DMS153 treated with DMSO at 0.1 percent for 48 hours (cell line): ENCODE measurements at regions not wholly inside any gene's neighbourhood (a gene's known extent, or its start where the extent isn't known, plus 50 kb on each side); places are given as distances from the start of the nearest gene placed in this dataset.
"Not testable (repeated sequence)": the region's sequence is repeated elsewhere in the genome, so short reads cannot be mapped to it uniquely, and the experiment has no call there.

Experiments
- DNase-seq: peaks from one replicate; lab custom pipeline; 2025; ENCODE audit not compliant: unreplicated experiment; lab: John Stamatoyannopoulos, UW

GRCh38 chr10:90229486-90229885, 528.1 kb downstream of the KIF20B start:
- no peak for DNase-seq

- not testable (repeated sequence) for DNase-seq
These were observed 532.4 kb downstream of the KIF20B start for GRCh38 chr10:90233805-90234204.

GRCh38 chr10:90245623-90246022, 544.2 kb downstream of the KIF20B start:
- DNase-seq: no peak

GRCh38 chr10:90250784-90251183, 549.4 kb downstream of the KIF20B start:
- DNase-seq: not testable (repeated sequence)

- DNase-seq: no peak
These were observed 568.3 kb downstream of the KIF20B start for GRCh38 chr10:90269699-90270098.

- DNase-seq: no peak
These were observed 573.5 kb downstream of the KIF20B start for GRCh38 chr10:90274721-90275468.

- no peak for DNase-seq
These were observed 575.6 kb downstream of the KIF20B start for GRCh38 chr10:90276894-90277475.

GRCh38 chr10:90286406-90286805, 571.4 kb downstream of the HTR7 start:
- DNase-seq: no peak

- no peak for DNase-seq
These were observed 570.9 kb downstream of the HTR7 start for GRCh38 chr10:90286941-90287340.

- no peak for DNase-seq
These were observed 569.4 kb downstream of the HTR7 start for GRCh38 chr10:90288391-90288933.

GRCh38 chr10:90289037-90289436, 568.8 kb downstream of the HTR7 start:
- DNase-seq: no peak

- no peak for DNase-seq
These were observed 564.2 kb downstream of the HTR7 start for GRCh38 chr10:90293616-90294015.

GRCh38 chr10:90294821-90295540, 562.9 kb downstream of the HTR7 start:
- not testable (repeated sequence) for DNase-seq

- DNase-seq: not testable (repeated sequence)
These were observed 555.8 kb downstream of the HTR7 start for GRCh38 chr10:90302031-90302430.

GRCh38 chr10:90302758-90303481, 554.9 kb downstream of the HTR7 start:
- no peak for DNase-seq

GRCh38 chr10:90304533-90304932, 553.3 kb downstream of the HTR7 start:
- no peak for DNase-seq

- no peak for DNase-seq
These were observed 551.7 kb downstream of the HTR7 start for GRCh38 chr10:90306187-90306586.

- DNase-seq: no peak
These were observed 549.6 kb downstream of the HTR7 start for GRCh38 chr10:90308223-90308622.

- no peak for DNase-seq
These were observed 544.1 kb downstream of the HTR7 start for GRCh38 chr10:90313576-90314325.

- no peak for DNase-seq
These were observed 543.1 kb downstream of the HTR7 start for GRCh38 chr10:90314718-90315117.
